ENCODE measurements at regions not wholly inside any gene's neighbourhood (a gene's known extent, or its start where the extent isn't known, plus 50 kb on each side); places are given as distances from the start of the nearest gene placed in this dataset.
"Not testable (repeated sequence)": the region's sequence is repeated elsewhere in the genome, so short reads cannot be mapped to it uniquely, and the experiment has no call there.

DNA sequence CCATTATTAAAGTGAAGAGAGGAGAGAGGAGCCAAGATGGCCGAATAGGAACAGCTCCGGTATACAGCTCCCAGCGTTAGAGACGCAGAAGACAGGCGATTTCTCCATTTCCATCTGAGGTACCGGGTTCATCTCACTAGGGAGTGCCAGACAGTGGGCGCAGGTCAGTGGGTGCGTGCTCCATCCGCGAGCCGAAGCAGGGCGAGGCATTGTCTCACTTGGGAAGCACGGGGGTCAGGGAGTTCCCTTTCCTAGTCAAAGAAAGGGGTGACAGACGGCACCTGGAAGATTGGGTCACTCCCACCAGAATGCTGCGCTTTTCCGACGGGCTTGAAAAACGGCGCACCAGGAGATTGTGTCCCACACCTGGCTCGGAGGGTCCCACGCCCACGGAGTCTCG lies 1305.3 kb downstream of the FOXD4L5 start:
- in situ Hi-C loops (cut with HindIII; ENCODE audit: low pct_unique_long_range_greater_than_20kb, low sequenced_read_pairs); H3K27me3 ChIP-seq (ENCODE audit: control insufficient read depth, insufficient read depth, low read length); POLR2A ChIA-PET; H3K9me3 ChIP-seq (ENCODE audit: control insufficient read depth, insufficient read depth, low read depth, low read length); intact Hi-C loops (cut with micrococcal nuclease; ENCODE audit: unreplicated experiment); ATAC-seq; H3K27ac ChIP-seq (ENCODE audit: low read length); H3K4me1 ChIP-seq (ENCODE audit: control insufficient read depth, insufficient read depth, low read length); BruUV-seq (replicated peaks); H3K36me3 ChIP-seq (ENCODE audit: control insufficient read depth, insufficient read depth, low read length); CTCF ChIA-PET; DNase-seq (ENCODE audit: low read depth, low spot score); H3K4me3 ChIP-seq (ENCODE audit: low read depth in 2 of 2, low read length in 2 of 2): not testable (repeated sequence)
